ENCODE measurements at regions not wholly inside any gene's neighbourhood (a gene's known extent, or its start where the extent isn't known, plus 50 kb on each side); places are given as distances from the start of the nearest gene placed in this dataset.

- no peak for DNase-seq
These were observed 95.6 kb upstream of the F3 start for GRCh38 chr1:94637121-94637520.

- no peak for DNase-seq
These were observed 95.1 kb upstream of the F3 start for GRCh38 chr1:94636624-94637023.

- DNase-seq = no peak
These were observed 94.5 kb upstream of the F3 start for GRCh38 chr1:94636100-94636499.

- DNase-seq = no peak
These were observed 93.4 kb upstream of the F3 start for GRCh38 chr1:94634977-94635416.

GRCh38 chr1:94633051-94633450 lies 91.5 kb upstream of the F3 start:
- DNase-seq = no peak

- DNase-seq = no peak
These were observed 88.0 kb upstream of the F3 start for GRCh38 chr1:94629259-94630181.

- DNase-seq = no peak
These were observed 86.9 kb upstream of the F3 start for GRCh38 chr1:94628499-94628843.

- DNase-seq = no peak
These were observed 86.4 kb upstream of the F3 start for GRCh38 chr1:94627771-94628498.

GRCh38 chr1:94624203-94624602 lies 82.6 kb upstream of the F3 start:
- DNase-seq = no peak

GRCh38 chr1:94623560-94624148 lies 82.1 kb upstream of the F3 start:
- DNase-seq = no peak

- no peak for DNase-seq
These were observed 81.2 kb upstream of the F3 start for GRCh38 chr1:94622757-94623156.

- DNase-seq = no peak
These were observed 80.2 kb upstream of the F3 start for GRCh38 chr1:94621802-94622201.

- DNase-seq = no peak
These were observed 79.8 kb upstream of the F3 start for GRCh38 chr1:94621395-94621794.

- DNase-seq = no peak
These were observed 78.9 kb upstream of the F3 start for GRCh38 chr1:94620345-94621031.

GRCh38 chr1:94619731-94620130 lies 78.2 kb upstream of the F3 start:
- DNase-seq = no peak

- DNase-seq = no peak
These were observed 76.6 kb upstream of the F3 start for GRCh38 chr1:94617957-94618739.

GRCh38 chr1:94617134-94617805 lies 75.7 kb upstream of the F3 start:
- DNase-seq = no peak

GRCh38 chr1:94616506-94616905 lies 74.9 kb upstream of the F3 start:
- no peak for DNase-seq

GRCh38 chr1:94614996-94615395 lies 73.4 kb upstream of the F3 start:
- DNase-seq = no peak

- DNase-seq = no peak
These were observed 72.7 kb upstream of the F3 start for GRCh38 chr1:94614168-94614815.

- no peak for DNase-seq
These were observed 71.1 kb upstream of the F3 start for GRCh38 chr1:94612525-94613204.

Data from NCI-H2171 (cell line).